ENCODE measurements at regions not wholly inside any gene's neighbourhood (a gene's known extent, or its start where the extent isn't known, plus 50 kb on each side); places are given as distances from the start of the nearest gene placed in this dataset.
"Not testable (repeated sequence)": the region's sequence is repeated elsewhere in the genome, so short reads cannot be mapped to it uniquely, and the experiment has no call there.

- DNase-seq: no peak
These were observed 873.1 kb downstream of the KCNT2 start for GRCh38 chr1:195735140-195735539.

DNA sequence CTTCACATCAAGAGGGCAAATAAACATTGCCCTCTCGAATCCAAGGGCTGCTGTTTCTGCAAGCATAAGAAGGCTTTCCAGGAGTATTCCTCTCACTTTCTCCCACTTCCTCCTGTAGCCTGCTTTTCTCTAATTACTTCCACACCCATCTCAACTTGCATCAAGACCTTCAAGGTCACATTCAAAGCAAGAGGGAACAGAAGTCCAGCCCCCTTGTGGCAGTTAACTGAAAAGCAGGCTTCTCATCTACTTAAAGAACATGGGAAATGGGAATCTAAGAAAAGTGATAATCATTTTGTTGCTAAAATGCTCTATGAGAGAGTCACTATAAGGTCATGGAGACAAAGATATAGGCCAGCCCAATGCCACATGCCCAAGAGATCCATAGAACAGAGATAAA, 874.4 kb downstream of the KCNT2 start:
- no peak for DNase-seq

GRCh38 chr1:195733408-195733807, 874.8 kb downstream of the KCNT2 start:
- DNase-seq: no peak

GRCh38 chr1:195731385-195731784, 876.9 kb downstream of the KCNT2 start:
- no peak for DNase-seq

- no peak for DNase-seq
These were observed 884.4 kb downstream of the KCNT2 start for GRCh38 chr1:195723796-195724194.

GRCh38 chr1:195722852-195723795, 885.1 kb downstream of the KCNT2 start:
- DNase-seq: not testable (repeated sequence)

GRCh38 chr1:195722146-195722545, 886.1 kb downstream of the KCNT2 start:
- not testable (repeated sequence) for DNase-seq

GRCh38 chr1:195721210-195721971, 886.8 kb downstream of the KCNT2 start:
- no peak for DNase-seq

GRCh38 chr1:195717651-195718050, 890.6 kb downstream of the KCNT2 start:
- DNase-seq: no peak

- DNase-seq: no peak
These were observed 892.6 kb downstream of the KCNT2 start for GRCh38 chr1:195715652-195716051.

- no peak for DNase-seq
These were observed 894.0 kb downstream of the KCNT2 start for GRCh38 chr1:195714248-195714647.

GRCh38 chr1:195709821-195710220, 898.4 kb downstream of the KCNT2 start:
- DNase-seq: no peak

DNA sequence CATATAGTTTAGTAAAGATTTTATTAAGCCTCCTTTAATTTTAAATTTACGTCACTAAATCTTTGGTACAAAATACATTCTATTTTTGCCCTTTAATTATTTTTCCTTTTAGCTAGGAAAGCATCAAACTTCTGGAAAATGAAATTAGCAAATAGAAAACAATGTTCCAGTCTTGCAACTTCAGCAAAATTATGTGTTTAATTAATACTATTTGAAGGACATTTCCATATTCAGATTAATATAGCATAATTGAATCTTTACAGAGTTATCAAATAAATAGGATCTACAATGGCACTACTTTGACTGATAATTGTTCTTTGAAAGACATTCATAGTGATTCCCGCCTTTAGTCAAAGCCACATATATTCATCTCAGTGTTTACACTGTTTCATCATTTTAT, 904.2 kb downstream of the KCNT2 start:
- DNase-seq: no peak

GRCh38 chr1:195701149-195701548, 907.1 kb downstream of the KCNT2 start:
- no peak for DNase-seq

GRCh38 chr1:195697130-195697529, 911.1 kb downstream of the KCNT2 start:
- DNase-seq: no peak

DNA sequence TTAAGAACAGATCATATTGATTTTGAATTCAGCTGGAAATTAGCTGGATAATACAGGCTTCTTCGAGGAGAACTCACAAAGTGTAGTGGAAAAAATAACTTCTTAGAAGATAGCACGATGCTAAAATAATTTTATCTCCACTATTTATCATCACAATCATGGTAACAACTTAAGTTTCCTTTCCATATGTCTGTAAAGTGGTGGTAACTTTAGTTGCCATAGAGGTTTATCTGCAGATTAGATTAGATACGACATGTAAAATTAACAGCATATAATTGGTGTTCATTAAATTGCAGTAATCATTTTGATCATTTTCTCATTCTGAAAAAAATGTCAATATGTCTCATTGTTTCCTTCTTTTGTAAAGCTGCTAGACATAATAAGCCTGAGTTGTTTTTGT, 921.5 kb downstream of the KCNT2 start:
- no peak for DNase-seq

DNA sequence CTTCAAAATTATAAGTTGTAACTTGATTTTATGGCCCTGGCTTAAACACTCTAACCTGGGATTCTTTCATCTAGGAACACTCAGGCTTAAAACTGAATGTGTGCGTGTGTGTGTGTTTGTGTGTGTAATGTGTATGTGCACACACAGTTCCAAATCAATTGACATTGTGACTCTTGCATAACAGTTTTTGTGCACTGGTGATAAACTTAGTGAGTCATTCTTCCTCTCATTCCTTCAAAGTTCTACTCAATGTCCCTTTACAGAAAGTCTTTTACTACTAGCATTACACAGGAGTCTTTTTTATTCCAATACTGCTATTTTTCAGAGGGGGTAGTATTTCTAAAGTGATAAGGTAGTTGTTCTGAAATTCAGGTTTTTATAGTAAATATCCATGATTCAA, 943.6 kb downstream of the KCNT2 start:
- no peak for DNase-seq

DNA sequence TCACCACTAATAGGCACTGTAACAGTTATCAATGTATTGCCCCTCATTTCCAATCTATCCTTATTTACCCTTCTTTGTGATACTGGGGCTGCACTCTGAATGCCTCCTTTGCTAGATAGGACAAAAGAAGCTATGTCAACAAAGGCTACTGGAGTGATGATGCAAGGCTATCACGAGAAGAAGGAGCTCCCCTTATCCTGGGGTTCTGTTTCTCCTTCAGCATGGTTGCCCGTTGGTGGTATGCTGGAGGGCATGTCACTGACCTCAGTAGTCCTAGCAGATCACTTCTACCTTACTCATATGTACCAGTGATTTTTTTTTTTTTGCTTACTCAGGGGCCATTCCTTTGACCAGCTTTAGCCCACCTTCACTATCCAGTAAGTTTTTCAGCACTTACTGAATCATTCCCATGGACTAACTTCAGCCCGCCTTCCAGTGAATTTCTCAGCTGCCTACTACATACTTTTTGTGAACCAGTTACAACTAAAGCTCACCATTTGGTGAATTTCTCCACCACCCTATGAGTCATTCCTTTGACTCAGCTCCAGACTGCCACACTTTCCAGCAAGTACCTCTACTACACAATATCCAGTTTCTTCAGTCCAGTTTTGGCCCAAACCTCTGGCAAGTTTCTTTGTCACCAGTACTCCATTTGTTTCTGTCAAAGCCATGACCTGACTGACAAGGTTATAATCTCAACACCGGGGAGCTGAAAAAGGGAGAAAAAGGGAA, 944.5 kb downstream of the KCNT2 start:
- DNase-seq: no peak

GRCh38 chr1:195656780-195657179, 951.5 kb downstream of the KCNT2 start:
- DNase-seq: no peak

DNA sequence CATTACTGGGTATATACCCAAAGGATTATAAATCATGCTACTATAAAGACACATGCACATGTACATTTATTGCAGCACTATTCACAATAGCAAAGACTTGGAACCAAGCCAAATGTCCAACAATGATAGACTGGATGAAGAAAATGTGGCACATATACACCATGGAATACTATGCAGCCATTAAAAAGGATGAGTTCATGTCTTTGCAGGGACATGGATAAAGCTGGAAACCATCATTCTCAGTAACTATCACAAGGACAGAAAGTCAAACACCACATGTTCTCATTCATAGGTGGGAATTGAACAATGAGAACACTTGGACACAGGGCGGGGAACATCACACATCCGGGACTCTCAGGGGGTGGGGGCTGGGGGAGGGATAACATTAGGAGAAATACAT, 959.4 kb downstream of the KCNT2 start:
- not testable (repeated sequence) for DNase-seq

DNA sequence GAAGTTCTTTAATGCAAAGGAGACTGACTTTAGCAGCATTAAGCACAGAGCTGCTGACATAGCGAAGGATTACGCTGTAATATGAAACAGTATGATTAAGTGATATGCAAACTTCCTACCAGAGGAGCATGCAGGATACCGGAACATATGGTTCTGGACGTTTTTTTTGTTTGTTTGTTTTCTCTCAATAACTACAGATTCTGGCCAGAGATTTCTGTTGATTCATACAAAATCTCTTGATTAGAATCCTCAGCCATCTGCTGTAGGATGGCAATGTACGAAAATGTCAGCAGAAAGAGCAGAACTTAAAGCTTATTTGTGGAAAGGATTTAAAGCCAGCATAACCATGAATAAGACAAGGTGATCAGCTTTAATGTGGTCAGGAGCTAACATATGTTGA, 970.7 kb downstream of the KCNT2 start:
- no peak for DNase-seq

GRCh38 chr1:195618287-195618686, 990.0 kb downstream of the KCNT2 start:
- DNase-seq: no peak

DNA sequence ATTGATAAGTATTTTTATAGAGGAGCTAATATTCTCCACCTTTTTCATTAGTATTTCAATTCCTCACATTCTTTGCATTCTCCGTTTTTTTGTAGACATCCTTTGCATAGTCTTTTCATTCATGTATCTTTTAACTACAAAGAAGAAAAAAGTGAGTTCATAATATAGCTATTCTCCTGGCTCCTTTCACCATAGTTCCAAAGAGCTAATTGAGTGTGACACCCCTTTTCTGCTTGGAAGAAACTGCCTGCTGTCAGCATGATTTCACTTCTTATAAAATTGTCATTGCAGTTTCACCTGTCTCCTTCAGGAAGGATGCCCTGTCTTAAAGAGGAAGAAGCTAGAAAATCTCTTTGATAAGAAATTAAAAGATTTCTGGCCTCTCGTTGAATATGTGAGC, 991.1 kb downstream of the KCNT2 start:
- DNase-seq: no peak
